A673 (cell line): ENCODE measurements at regions not wholly inside any gene's neighbourhood (a gene's known extent, or its start where the extent isn't known, plus 50 kb on each side); places are given as distances from the start of the nearest gene placed in this dataset.
A peak's percentile ranks its signal among the peaks of the same experiment; 100 is the strongest.

Experiments used
- BruUV-seq: library from RNA; stranded (reverse); fragments of 400-500 nt; replicated peaks from 2 replicates; lab custom pipeline; 2021; lab: Mats Ljungman, UMichigan
- CTCF ChIA-PET: fragments of 300-600 bp; sonication (Branson Sonifier 250); formaldehyde crosslinking; loops from one replicate; lab custom pipeline; 2022; ENCODE audit warnings: antibody characterized with exemption; lab: Charles Lee
- POLR2A ChIA-PET: fragments of 300-600 bp; sonication (Branson Sonifier 250); formaldehyde crosslinking; loops from one replicate; lab custom pipeline; 2022; ENCODE audit warnings: antibody characterized with exemption; ENCODE audit not compliant: low non-redundant PET; lab: Charles Lee
- DNase-seq: peaks from one replicate; pipeline ENCODE4 v3.0.0-alpha.2; 2015; ENCODE audit warnings: low spot score
- H3K27ac ChIP-seq: fragments of 200-600 bp; sonication (generic); 2 replicates; pipeline ENCODE4 v1.5.1; 2016; ENCODE audit warnings: mixed run types, low read depth, mild to moderate bottlenecking, mixed read lengths, antibody characterized with exemption, low read length; ENCODE audit not compliant: poor library complexity, severe bottlenecking
- H3K27me3 ChIP-seq: fragments of 200-600 bp; sonication (generic); replicated peaks from 2 replicates; pipeline ENCODE4 v1.6.1; 2017; ENCODE audit warnings: mixed run types, low read depth, mild to moderate bottlenecking, mixed read lengths, antibody characterized with exemption, low read length; ENCODE audit not compliant: insufficient read depth, poor library complexity
- H3K36me3 ChIP-seq: fragments of 200-600 bp; sonication (generic); 2 replicates; pipeline ENCODE4 v1.6.1; 2016; ENCODE audit warnings: mixed run types, mild to moderate bottlenecking, mixed read lengths, antibody characterized with exemption, low read length; ENCODE audit not compliant: insufficient read depth, poor library complexity, severe bottlenecking
- H3K4me1 ChIP-seq: fragments of 200-600 bp; sonication (generic); 2 replicates; pipeline ENCODE4 v1.6.1; 2017; ENCODE audit warnings: mixed run types, mild to moderate bottlenecking, mixed read lengths, antibody characterized with exemption, low read length; ENCODE audit not compliant: insufficient read depth, poor library complexity, severe bottlenecking
- H3K4me3 ChIP-seq: fragments of 200-600 bp; sonication (generic); 2 replicates; pipeline ENCODE4 v1.5.1; 2016; ENCODE audit warnings: low read depth, mixed run types, mild to moderate bottlenecking, mixed read lengths, low read length; ENCODE audit not compliant: poor library complexity, severe bottlenecking
- H3K9me3 ChIP-seq: fragments of 200-600 bp; sonication (generic); 2 replicates; pipeline ENCODE4 v1.6.1; 2016; ENCODE audit warnings: mixed run types, low read depth, mild to moderate bottlenecking, mixed read lengths, antibody characterized with exemption, low read length; ENCODE audit not compliant: poor library complexity, severe bottlenecking
- CTCF ChIP-seq: fragments of 300-800, 200-600 bp; sonication (generic); conservative IDR thresholded peaks from 2 replicates; pipeline ENCODE4 v1.5.1; 2017; ENCODE audit warnings: low read depth, mild to moderate bottlenecking, antibody characterized with exemption, low read length, moderate library complexity, mixed read lengths
- EZH2 ChIP-seq: fragments of 200-600 bp; sonication (generic); IDR thresholded peaks from 2 replicates; pipeline ENCODE4 v1.6.1; 2017; ENCODE audit warnings: borderline replicate concordance, low read depth, mild to moderate bottlenecking, mixed read lengths, antibody characterized with exemption, low read length; ENCODE audit not compliant: poor library complexity, severe bottlenecking
- intact Hi-C: fragments of 100-400 bp; cut with micrococcal nuclease; formaldehyde crosslinking; loops from one replicate; pipeline ENCODE4 v1.10.0; 2022; ENCODE audit not compliant: unreplicated experiment

DNA sequence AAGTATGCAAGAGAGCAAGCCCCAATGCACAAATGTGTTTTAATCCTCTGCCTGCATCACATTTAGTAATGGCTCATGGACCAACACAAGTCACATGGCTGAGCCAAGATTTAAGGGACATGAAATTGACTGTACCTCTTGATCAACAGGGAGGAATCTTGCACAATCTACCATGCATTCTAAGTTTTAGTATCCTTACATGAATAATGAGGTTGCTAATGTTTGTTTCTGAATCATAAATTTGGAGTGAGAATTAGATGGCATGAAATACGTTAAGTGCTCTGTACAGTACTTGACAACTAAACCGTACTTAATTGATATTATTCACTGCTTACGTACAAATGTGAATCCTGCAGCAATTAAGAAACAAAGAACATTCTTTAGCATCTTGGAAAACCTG is 553.8 kb upstream of the JAG1 start:
- Histone ChIP-seq H3K4me1 (peaks cover 26% of the 10 kb centered on the region), H3K36me3 (no peaks in the 10 kb centered on the region), H3K9me3 (no peaks in the 10 kb centered on the region), H3K4me3 (no peak overlapping the region), H3K27ac (no peak overlapping the region), H3K27me3 (no peaks in the 10 kb centered on the region)
- CTCF ChIA-PET = no interaction called here
- DNase-seq = peak; percentile 17
- intact Hi-C loops = no loop called here
- POLR2A ChIA-PET = no interaction called here
- BruUV-seq = no TSS peak
- TF ChIP-seq EZH2 (no peak), CTCF (no peak)

GRCh38 chr20:11229772-11230171 is 556.0 kb upstream of the JAG1 start:
- DNase-seq = peak; percentile 29
- intact Hi-C loops = no loop called here
- TF ChIP-seq EZH2 = no peak
- no peak for TF ChIP-seq CTCF
- Histone ChIP-seq H3K4me1 (peaks cover 36% of the 10 kb centered on the region), H3K9me3 (no peaks in the 10 kb centered on the region), H3K4me3 (no peak overlapping the region), H3K36me3 (no peaks in the 10 kb centered on the region), H3K27me3 (no peaks in the 10 kb centered on the region), H3K27ac (peak overlapping the region; percentile 15)
- ChIA-PET CTCF (no interaction called here), POLR2A (no interaction called here)
- no TSS peak for BruUV-seq

DNA sequence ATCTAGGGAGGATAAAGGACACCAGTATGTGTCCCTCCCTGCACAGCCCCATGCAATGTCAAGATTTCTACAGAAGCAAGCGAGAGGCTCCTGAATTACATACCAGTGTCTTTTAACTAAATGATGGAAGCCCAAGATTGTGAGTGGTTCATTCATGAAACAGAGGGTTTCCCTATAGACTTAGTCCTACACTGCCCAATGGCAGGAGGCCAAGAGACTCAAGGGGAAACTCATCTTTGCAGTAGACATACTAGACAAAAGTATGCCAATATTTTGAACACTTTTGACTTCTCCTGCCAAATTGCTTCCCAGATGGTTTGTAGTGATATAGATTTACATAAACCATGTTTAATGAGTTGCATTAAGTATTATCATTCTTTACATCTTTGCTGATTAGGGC is 557.2 kb upstream of the JAG1 start:
- CTCF ChIA-PET = no interaction called here

More for the DNA sequence above, 557.2 kb upstream of the JAG1 start:
- no peak overlapping the region for H3K4me3 ChIP-seq
- BruUV-seq = no TSS peak
- no peaks in the 10 kb centered on the region for H3K36me3 ChIP-seq
- no peak for DNase-seq
- H3K27me3 ChIP-seq = no peaks in the 10 kb centered on the region
- POLR2A ChIA-PET = no interaction called here
- peaks cover 36% of the 10 kb centered on the region for H3K4me1 ChIP-seq
- intact Hi-C loops = no loop called here
- no peaks in the 10 kb centered on the region for H3K9me3 ChIP-seq
- no peak for TF ChIP-seq CTCF
- TF ChIP-seq EZH2 = no peak
- H3K27ac ChIP-seq = no peak overlapping the region
